Transverse colon (tissue), 4 donors: ENCODE measurements at regions not wholly inside any gene's neighbourhood (a gene's known extent, or its start where the extent isn't known, plus 50 kb on each side); places are given as distances from the start of the nearest gene placed in this dataset.

Source experiments
- CTCF ChIP-seq, 5 experiments: fragments of 200-600 bp in 3 of 5; fragments of 450-650 bp in 2 of 5; sonication (generic) in 3 of 5; IDR thresholded peaks; 1 replicate in 2 of 5; 2 replicates in 3 of 5; pipeline ENCODE4 v1.5.1; 2016 to 2017; ENCODE audit warnings: antibody characterized with exemption in 5 of 5, inconsistent platforms in 3 of 5, mild to moderate bottlenecking in 2 of 5, moderate library complexity in 1 of 5
- EP300 ChIP-seq: sonication (generic); formaldehyde crosslinking; IDR thresholded peaks from one replicate; pipeline ENCODE4 v1.6.1; 2017; ENCODE audit warnings: antibody characterized with exemption, low read depth
- POLR2A ChIP-seq: fragments of 450-650 bp; IDR thresholded peaks from one replicate; pipeline ENCODE4 v1.6.1; 2016; ENCODE audit warnings: antibody characterized with exemption, mild to moderate bottlenecking, moderate library complexity
- POLR2AphosphoS5 ChIP-seq, 3 donors: sonication (generic); formaldehyde crosslinking; IDR thresholded peaks; one replicate each; pipeline ENCODE4 v1.6.1; 2016; ENCODE audit warnings: antibody characterized with exemption in 3 of 3

DNA sequence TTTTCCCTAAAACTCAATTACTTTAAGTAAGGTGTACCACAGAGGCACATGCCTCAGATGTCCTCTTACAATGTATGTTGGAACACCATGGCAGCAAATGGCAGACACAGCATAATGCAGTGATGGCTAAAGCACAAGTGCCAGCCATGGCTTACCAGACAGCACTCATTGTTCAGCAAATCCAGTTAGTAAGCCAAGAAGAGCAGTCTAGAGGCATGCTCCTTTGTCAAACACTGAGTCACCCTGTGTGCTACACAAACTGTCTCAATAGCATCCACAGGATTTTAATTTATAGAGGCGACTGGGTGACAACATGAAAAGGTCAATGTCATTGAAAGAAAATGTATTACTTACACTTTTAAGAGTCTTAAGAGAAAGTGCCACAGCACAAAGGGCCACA lies 140.6 kb downstream of the KCNA4 start:
- TF ChIP-seq CTCF (IDR thresholded peaks at IDR 0.05) (no peak), POLR2A (no peak), POLR2AphosphoS5 (IDR thresholded peaks at IDR 0.05) (no peak), EP300 (no peak)
